Peyer's patch (tissue), 4 donors: ENCODE measurements at regions not wholly inside any gene's neighbourhood (a gene's known extent, or its start where the extent isn't known, plus 50 kb on each side); places are given as distances from the start of the nearest gene placed in this dataset.
"Not testable (repeated sequence)": the region's sequence is repeated elsewhere in the genome, so short reads cannot be mapped to it uniquely, and the experiment has no call there.

Source experiments
- DNase-seq, 3 donors: peaks; one replicate each; pipeline ENCODE4 v3.0.0-alpha.2; 2017 to 2019
- H3K27ac ChIP-seq, 4 donors: fragments of 200-600 bp; sonication (generic); one replicate each; pipeline ENCODE4 v1.5.1; 2016 to 2019
- H3K27me3 ChIP-seq, 2 donors: fragments of 200-600 bp; sonication (generic); one replicate each; pipeline ENCODE4 v1.5.1; 2019
- H3K36me3 ChIP-seq, 3 donors: fragments of 200-600 bp; sonication (generic); one replicate each; pipeline ENCODE4 v1.5.1; 2016 to 2019
- H3K4me1 ChIP-seq, 4 donors: fragments of 200-600 bp; sonication (generic); one replicate each; pipeline ENCODE4 v1.5.1; 2016 to 2019
- H3K4me3 ChIP-seq, 4 donors: fragments of 200-600 bp; sonication (generic); 1 replicate in 3 of 4; 2 replicates in 1 of 4; pipeline ENCODE4 v1.5.1; 2016 to 2019; ENCODE audit warnings: mild to moderate bottlenecking in 1 of 4
- H3K9me3 ChIP-seq, 4 donors: fragments of 200-600 bp; sonication (generic); one replicate each; pipeline ENCODE4 v1.5.1; 2016 to 2019; ENCODE audit warnings: mild to moderate bottlenecking in 1 of 4
- POLR2A ChIP-seq, 2 donors: fragments of 450-650 bp; IDR thresholded peaks; one replicate each; pipeline ENCODE4 v1.5.1; 2017; ENCODE audit warnings: antibody characterized with exemption in 2 of 2, mild to moderate bottlenecking in 2 of 2, moderate library complexity in 2 of 2
- TF ChIP-seq, protein P1 (sequence below), 6 experiments: fragments of 450-650 bp in 4 of 6; fragments of 200-600 bp in 2 of 6; sonication (generic) in 1 of 6; IDR thresholded peaks; one replicate each; pipeline ENCODE4 v1.5.1; 2017 to 2019; ENCODE audit warnings: antibody characterized with exemption in 6 of 6, mild to moderate bottlenecking in 3 of 6, moderate library complexity in 1 of 6

DNA sequence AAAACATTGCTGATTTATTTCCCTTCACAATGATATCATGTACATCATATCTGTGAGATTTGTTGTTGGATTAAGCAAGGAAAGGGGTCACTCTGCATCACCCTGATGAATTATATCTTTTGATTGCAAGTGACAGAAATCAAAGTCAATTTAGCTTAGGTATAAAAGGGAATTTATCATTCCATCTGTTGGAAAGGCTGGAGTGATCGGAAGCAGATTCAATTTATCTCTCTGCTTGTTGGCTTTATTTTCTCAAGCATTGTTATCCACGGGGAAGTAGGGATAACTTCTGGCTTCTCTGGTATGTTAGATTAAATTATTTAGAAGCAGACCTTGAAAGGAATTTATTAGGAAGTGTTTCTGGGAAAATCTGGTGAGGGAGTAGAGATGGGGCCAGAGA is 226.6 kb downstream of the PTGER3 start:
- no peaks in the 10 kb centered on the region for H3K36me3 ChIP-seq
- no peaks in the 10 kb centered on the region for H3K27me3 ChIP-seq
- TF ChIP-seq, protein P1, sequence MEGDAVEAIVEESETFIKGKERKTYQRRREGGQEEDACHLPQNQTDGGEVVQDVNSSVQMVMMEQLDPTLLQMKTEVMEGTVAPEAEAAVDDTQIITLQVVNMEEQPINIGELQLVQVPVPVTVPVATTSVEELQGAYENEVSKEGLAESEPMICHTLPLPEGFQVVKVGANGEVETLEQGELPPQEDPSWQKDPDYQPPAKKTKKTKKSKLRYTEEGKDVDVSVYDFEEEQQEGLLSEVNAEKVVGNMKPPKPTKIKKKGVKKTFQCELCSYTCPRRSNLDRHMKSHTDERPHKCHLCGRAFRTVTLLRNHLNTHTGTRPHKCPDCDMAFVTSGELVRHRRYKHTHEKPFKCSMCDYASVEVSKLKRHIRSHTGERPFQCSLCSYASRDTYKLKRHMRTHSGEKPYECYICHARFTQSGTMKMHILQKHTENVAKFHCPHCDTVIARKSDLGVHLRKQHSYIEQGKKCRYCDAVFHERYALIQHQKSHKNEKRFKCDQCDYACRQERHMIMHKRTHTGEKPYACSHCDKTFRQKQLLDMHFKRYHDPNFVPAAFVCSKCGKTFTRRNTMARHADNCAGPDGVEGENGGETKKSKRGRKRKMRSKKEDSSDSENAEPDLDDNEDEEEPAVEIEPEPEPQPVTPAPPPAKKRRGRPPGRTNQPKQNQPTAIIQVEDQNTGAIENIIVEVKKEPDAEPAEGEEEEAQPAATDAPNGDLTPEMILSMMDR (IDR thresholded peaks at IDR 0.05), result no peak
- TF ChIP-seq POLR2A (IDR thresholded peaks at IDR 0.05), result no peak
- H3K4me3 ChIP-seq, result no peak overlapping the region
- DNase-seq, result no peak
- H3K9me3 ChIP-seq, result peaks cover 0 to 4% (median 0%) of the 10 kb centered on the region in 4 donors
- H3K4me1 ChIP-seq, result no peaks in the 10 kb centered on the region
- no peak overlapping the region for H3K27ac ChIP-seq

DNA sequence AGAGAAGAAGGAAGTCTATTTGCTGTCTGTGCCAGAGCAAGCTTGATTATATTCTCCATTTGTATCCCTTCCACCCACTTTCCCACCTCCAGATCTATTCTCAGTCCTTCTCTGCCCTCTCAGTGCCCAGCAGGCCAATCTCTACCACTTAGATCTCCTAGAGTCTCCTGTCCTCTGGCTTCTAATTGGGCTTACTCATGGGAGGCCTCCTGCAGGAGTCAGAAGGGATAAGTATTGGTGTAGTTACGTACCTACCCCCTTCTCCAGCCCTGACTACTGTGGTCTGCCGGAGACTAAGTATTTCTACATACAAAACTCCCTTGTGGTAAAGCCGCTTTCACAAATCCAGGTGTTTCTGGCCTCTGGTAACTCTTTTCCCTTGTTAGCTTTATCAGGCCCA is 221.2 kb downstream of the PTGER3 start:
- no peaks in the 10 kb centered on the region for H3K9me3 ChIP-seq

DNA sequence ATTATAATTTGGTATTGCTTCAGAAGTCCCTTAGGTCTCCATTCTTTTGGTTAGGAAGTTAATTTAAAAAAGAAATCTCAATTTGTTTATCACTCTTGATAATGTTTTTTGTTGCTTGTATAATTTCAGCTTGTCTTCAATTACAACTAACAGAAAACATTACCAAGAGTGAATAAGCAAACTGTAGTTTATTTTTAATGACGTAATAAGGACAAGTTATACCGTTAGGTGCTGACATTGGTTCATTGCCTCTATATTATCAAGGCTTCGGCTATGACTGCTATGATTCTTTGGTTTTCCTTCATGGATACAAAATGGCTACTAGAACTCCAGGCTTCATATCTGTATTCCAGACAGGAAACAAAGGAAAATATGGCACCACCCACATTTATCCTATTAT is 220.6 kb downstream of the PTGER3 start:
- DNase-seq, result no peak
- H3K4me3 ChIP-seq, result no peak overlapping the region
- no peaks in the 10 kb centered on the region for H3K36me3 ChIP-seq
- no peaks in the 10 kb centered on the region for H3K4me1 ChIP-seq
- TF ChIP-seq, protein P1 (IDR thresholded peaks at IDR 0.05), result no peak
- TF ChIP-seq POLR2A (IDR thresholded peaks at IDR 0.05), result no peak
- H3K9me3 ChIP-seq, result no peaks in the 10 kb centered on the region
- no peak overlapping the region for H3K27ac ChIP-seq
- H3K27me3 ChIP-seq, result no peaks in the 10 kb centered on the region

More for the DNA sequence above, 221.2 kb downstream of the PTGER3 start:
- Histone ChIP-seq H3K27me3 (no peaks in the 10 kb centered on the region), H3K4me3 (no peak overlapping the region), H3K36me3 (no peaks in the 10 kb centered on the region), H3K27ac (no peak overlapping the region), H3K4me1 (no peaks in the 10 kb centered on the region)
- no peak for DNase-seq
- TF ChIP-seq, protein P1 (IDR thresholded peaks at IDR 0.05), result no peak
- no peak for TF ChIP-seq POLR2A (IDR thresholded peaks at IDR 0.05)

DNA sequence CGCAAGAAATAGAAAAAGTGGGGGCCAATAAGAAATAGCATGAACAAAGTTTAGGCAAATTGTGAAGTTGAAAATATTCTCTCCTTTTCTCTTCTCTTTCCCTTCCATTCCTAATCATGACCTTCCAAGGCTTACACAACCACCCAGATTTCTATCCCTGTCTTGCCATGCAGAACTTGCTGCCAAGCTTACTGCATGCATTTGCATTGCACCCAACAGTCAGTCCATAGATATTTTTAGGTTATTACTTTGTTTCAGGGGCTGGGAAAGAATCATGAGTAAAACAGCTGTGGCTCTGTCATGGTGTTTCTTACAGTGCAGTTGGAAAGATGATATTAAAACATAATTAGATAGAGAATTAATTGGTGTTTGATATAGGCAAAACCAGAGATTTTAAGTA is 219.4 kb downstream of the PTGER3 start:
- no peak for TF ChIP-seq POLR2A (IDR thresholded peaks at IDR 0.05)
- TF ChIP-seq, protein P1 (IDR thresholded peaks at IDR 0.05), result no peak
- H3K36me3 ChIP-seq, result no peaks in the 10 kb centered on the region
- H3K27ac ChIP-seq, result no peak overlapping the region
- no peaks in the 10 kb centered on the region for H3K27me3 ChIP-seq
- no peaks in the 10 kb centered on the region for H3K9me3 ChIP-seq
- no peaks in the 10 kb centered on the region for H3K4me1 ChIP-seq
- H3K4me3 ChIP-seq, result no peak overlapping the region
- DNase-seq, result no peak

DNA sequence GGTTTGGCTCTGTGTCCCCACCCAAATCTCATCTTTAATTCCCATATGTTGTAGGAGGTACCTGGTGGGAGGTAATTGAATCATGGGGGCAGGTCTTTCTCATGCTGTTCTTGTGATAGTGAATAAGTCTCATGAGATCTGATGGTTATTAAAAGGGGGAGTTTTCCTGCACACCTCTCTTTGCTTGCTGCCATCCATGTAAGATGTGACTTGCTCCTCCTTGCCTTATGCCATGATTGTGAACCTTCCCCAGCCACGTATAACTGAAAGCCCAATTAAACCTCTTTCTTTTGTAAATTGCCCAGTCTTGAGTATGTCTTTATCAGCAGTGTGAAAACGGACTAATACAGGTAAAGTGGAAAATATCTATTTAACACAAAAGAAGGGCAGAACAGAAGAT is 213.3 kb downstream of the PTGER3 start:
- DNase-seq, H3K4me1 ChIP-seq, H3K27me3 ChIP-seq, H3K9me3 ChIP-seq, H3K4me3 ChIP-seq, H3K27ac ChIP-seq, H3K36me3 ChIP-seq: not testable (repeated sequence)

DNA sequence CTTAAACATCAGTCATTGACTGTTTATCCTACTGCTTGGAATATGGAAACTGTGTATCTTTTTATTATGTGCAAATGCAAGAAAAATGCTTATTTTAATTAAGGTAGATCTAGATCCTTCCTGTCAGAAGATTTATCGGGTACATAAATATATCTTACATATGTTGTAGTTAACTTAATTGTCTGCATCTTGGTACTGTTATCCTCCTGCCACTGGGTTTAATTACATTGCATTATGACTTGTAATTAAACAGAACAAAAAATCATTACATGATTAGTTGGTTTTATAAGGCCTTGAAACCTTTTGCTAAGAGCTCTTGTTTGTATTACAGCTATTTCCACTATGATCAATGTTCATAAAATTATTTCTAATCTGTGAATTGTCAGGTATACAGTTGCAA is 211.2 kb downstream of the PTGER3 start:
- H3K4me1 ChIP-seq, result no peaks in the 10 kb centered on the region
- H3K4me3 ChIP-seq, result no peak overlapping the region
- H3K36me3 ChIP-seq, result no peaks in the 10 kb centered on the region
- no peak for TF ChIP-seq POLR2A (IDR thresholded peaks at IDR 0.05)
- TF ChIP-seq, protein P1 (IDR thresholded peaks at IDR 0.05), result no peak
- H3K27me3 ChIP-seq, result no peaks in the 10 kb centered on the region
- no peak overlapping the region for H3K27ac ChIP-seq
- H3K9me3 ChIP-seq, result no peaks in the 10 kb centered on the region
- no peak for DNase-seq
